Liver (tissue), 8 donors: ENCODE measurements at regions not wholly inside any gene's neighbourhood (a gene's known extent, or its start where the extent isn't known, plus 50 kb on each side); places are given as distances from the start of the nearest gene placed in this dataset.

Experiments
- DNase-seq: peaks from one replicate; pipeline ENCODE4 v3.0.0-alpha.2; 2017; ENCODE audit warnings: low spot score
- H3K27ac ChIP-seq, 2 donors: one replicate each; pipeline ENCODE4 v1.7.0; 2013; ENCODE audit warnings: inconsistent platforms in 2 of 2, low read length in 2 of 2, control low read depth in 1 of 2, low read depth in 1 of 2, mild to moderate bottlenecking in 1 of 2
- H3K27me3 ChIP-seq, 4 donors: one replicate each; pipeline versions ENCODE4 v1.6.1 to v1.7.0; 2013; ENCODE audit warnings: low read length in 3 of 4, inconsistent platforms in 1 of 4, mild to moderate bottlenecking in 1 of 4, moderate library complexity in 1 of 4; ENCODE audit not compliant: control insufficient read depth in 4 of 4, insufficient read depth in 4 of 4
- H3K36me3 ChIP-seq, 4 donors: one replicate each; pipeline versions ENCODE4 v1.6.1 to v1.7.0; 2013; ENCODE audit warnings: low read length in 3 of 4, mild to moderate bottlenecking in 3 of 4, low read depth in 1 of 4, moderate library complexity in 1 of 4; ENCODE audit not compliant: control insufficient read depth in 4 of 4, insufficient read depth in 3 of 4
- H3K4me1 ChIP-seq, 4 donors: one replicate each; pipeline versions ENCODE4 v1.6.1 to v1.7.0; 2013; ENCODE audit warnings: low read length in 3 of 4, mild to moderate bottlenecking in 3 of 4, moderate library complexity in 1 of 4; ENCODE audit not compliant: control insufficient read depth in 4 of 4, insufficient read depth in 4 of 4
- H3K4me3 ChIP-seq, 3 donors: one replicate each; pipeline versions ENCODE4 v1.6.1 to v1.7.0; 2013; ENCODE audit warnings: low read length in 3 of 3, control low read depth in 1 of 3, low read depth in 1 of 3, mild to moderate bottlenecking in 1 of 3
- H3K9ac ChIP-seq, 2 donors: one replicate each; pipeline ENCODE4 v1.7.0; 2013; ENCODE audit warnings: low read length in 2 of 2, mild to moderate bottlenecking in 2 of 2, moderate library complexity in 2 of 2, control low read depth in 1 of 2, low read depth in 1 of 2
- H3K9me3 ChIP-seq, 4 donors: one replicate each; pipeline versions ENCODE4 v1.6.1 to v1.7.0; 2013; ENCODE audit warnings: low read length in 3 of 4; ENCODE audit not compliant: control insufficient read depth in 4 of 4
- CTCF ChIP-seq: fragments of 150-350 bp; IDR thresholded peaks from 2 replicates; pipeline ENCODE4 v1.5.1; 2017; ENCODE audit warnings: improper control_type of control experiment, low read depth, low read length; ENCODE audit not compliant: missing input control
- EGR1 ChIP-seq, 2 donors: IDR thresholded peaks; 2 replicates each; pipeline ENCODE4 v1.6.1; 2016 to 2018; ENCODE audit warnings: antibody characterized with exemption in 2 of 2, low read depth in 2 of 2
- FOXA1 ChIP-seq: IDR thresholded peaks from 2 replicates; pipeline ENCODE4 v1.6.1; 2016; ENCODE audit warnings: antibody characterized with exemption
- FOXA2 ChIP-seq: IDR thresholded peaks from 2 replicates; pipeline ENCODE4 v1.6.1; 2016; ENCODE audit warnings: antibody characterized with exemption
- GABPA ChIP-seq, 2 donors: IDR thresholded peaks in 1 of 2; conservative IDR thresholded peaks in 1 of 2; 2 replicates each; pipeline ENCODE4 v1.6.1; 2016; ENCODE audit warnings: antibody characterized with exemption in 2 of 2, mild to moderate bottlenecking in 1 of 2, moderate library complexity in 1 of 2
- HNF4A ChIP-seq, 2 donors: conservative IDR thresholded peaks; 2 replicates each; pipeline ENCODE4 v1.6.1; 2016; ENCODE audit warnings: antibody characterized with exemption in 2 of 2, mild to moderate bottlenecking in 2 of 2
- HNF4G ChIP-seq: IDR thresholded peaks from 2 replicates; pipeline ENCODE4 v1.6.1; 2016; ENCODE audit warnings: antibody characterized with exemption
- JUND ChIP-seq, 2 donors: IDR thresholded peaks; 2 replicates each; pipeline ENCODE4 v1.6.1; 2016; ENCODE audit warnings: antibody characterized with exemption in 2 of 2
- MAX ChIP-seq: IDR thresholded peaks from 2 replicates; pipeline ENCODE4 v1.6.1; 2016; ENCODE audit warnings: antibody characterized with exemption
- NR2F2 ChIP-seq: IDR thresholded peaks from 2 replicates; pipeline ENCODE4 v1.6.1; 2016; ENCODE audit warnings: antibody characterized with exemption
- RAD21 ChIP-seq, 2 donors: IDR thresholded peaks; 2 replicates each; pipeline ENCODE4 v1.6.1; 2016; ENCODE audit warnings: antibody characterized with exemption in 2 of 2, mild to moderate bottlenecking in 2 of 2
- SP1 ChIP-seq: IDR thresholded peaks from 2 replicates; pipeline ENCODE4 v1.6.1; 2018; ENCODE audit warnings: antibody characterized with exemption, mild to moderate bottlenecking
- TAF1 ChIP-seq: conservative IDR thresholded peaks from 2 replicates; pipeline ENCODE4 v1.6.1; 2016; ENCODE audit warnings: antibody characterized with exemption, mild to moderate bottlenecking
- YY1 ChIP-seq: IDR thresholded peaks from 2 replicates; pipeline ENCODE4 v1.6.1; 2016; ENCODE audit warnings: antibody characterized with exemption, mild to moderate bottlenecking
- WGBS: extraction: QIAGEN DNeasy Blood & Tissue Kit; methylation state at CpG from one replicate; pipeline ENCODE4 v1.1.7; 2013; 5-methylcytosine and 5-hydroxymethylcytosine counted together
- TF ChIP-seq, protein P1 (sequence below): IDR thresholded peaks from 2 replicates; pipeline ENCODE4 v1.6.1; 2016; ENCODE audit warnings: antibody characterized with exemption
- TF ChIP-seq, protein P2 (sequence below): IDR thresholded peaks from 2 replicates; pipeline ENCODE4 v1.6.1; 2016; ENCODE audit warnings: antibody characterized with exemption, mild to moderate bottlenecking
- donor health status: healthy.
- donor health status: healthy.
- donor health status: healthy.
- donor health status: healthy.
- donor health status: healthy.

DNA sequence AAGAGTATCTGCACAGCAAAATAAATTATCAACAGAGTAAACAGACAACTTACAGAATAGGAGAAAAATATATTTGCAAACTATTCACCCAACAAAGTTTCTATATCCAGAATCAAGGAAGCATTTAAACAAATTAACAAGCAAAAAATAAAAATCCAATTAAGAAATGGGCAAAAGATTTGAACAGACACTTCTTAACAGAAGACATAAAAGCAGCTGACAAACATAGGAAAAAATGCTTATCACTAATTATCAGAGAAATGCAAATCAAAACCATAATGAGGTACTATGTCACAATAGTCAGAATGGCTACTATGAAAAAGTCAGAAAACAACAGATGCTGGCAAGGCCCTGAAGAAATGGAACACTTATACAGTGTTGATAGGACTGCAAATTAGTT is 434.2 kb upstream of the ADGRB3 start:
- peaks cover 0 to 2% (median 0%) of the 10 kb centered on the region in 4 donors for H3K27me3 ChIP-seq
- no peaks in the 10 kb centered on the region for H3K4me1 ChIP-seq
- no peak for TF ChIP-seq HNF4G
- no peak for TF ChIP-seq FOXA2
- TF ChIP-seq YY1, result no peak
- TF ChIP-seq MAX, result no peak
- no peak for TF ChIP-seq CTCF
- no peak for TF ChIP-seq JUND (IDR thresholded peaks at IDR 0.05)
- no peak for TF ChIP-seq HNF4A (conservative IDR thresholded peaks at IDR 0.05)
- TF ChIP-seq EGR1 (IDR thresholded peaks at IDR 0.05; ENCODE audit: low read depth in 2 of 2), result no peak
- TF ChIP-seq FOXA1, result no peak
- no peak for TF ChIP-seq TAF1
- no peak for TF ChIP-seq NR2F2
- no peak for TF ChIP-seq GABPA (IDR thresholded peaks at IDR 0.05 in 1 of 2, conservative IDR thresholded peaks at IDR 0.05 in 1 of 2)
- H3K9me3 ChIP-seq, result no peaks in the 10 kb centered on the region
- no peak overlapping the region for H3K27ac ChIP-seq
- H3K36me3 ChIP-seq, result no peaks in the 10 kb centered on the region
- no peak overlapping the region for H3K9ac ChIP-seq
- no peak overlapping the region for H3K4me3 ChIP-seq
- no peak for DNase-seq

DNA sequence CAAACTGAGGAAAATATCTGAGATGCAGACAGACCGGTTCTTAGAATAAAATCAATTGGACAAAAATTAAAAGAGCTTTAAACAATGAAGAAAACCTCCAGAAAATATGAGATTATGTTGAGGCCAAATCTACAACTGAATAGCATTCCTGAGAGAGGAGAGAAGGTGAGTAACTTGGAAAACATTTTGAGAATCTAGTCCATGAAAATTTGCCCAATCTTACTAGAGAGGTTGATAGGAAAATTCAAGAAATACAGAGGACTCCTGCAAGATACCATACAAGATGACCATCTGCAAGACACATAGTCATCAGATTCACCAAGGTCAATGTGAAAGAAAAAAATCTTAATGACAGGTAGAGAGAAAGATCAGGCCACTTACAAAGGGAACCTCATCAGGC is 437.7 kb upstream of the ADGRB3 start:
- no peak overlapping the region for H3K4me3 ChIP-seq
- 79% methylated on average over 1 of the region's 1 CpG for WGBS
- H3K27me3 ChIP-seq, result peaks cover 0 to 2% (median 0%) of the 10 kb centered on the region in 4 donors
- no peak for DNase-seq
- no peak overlapping the region for H3K27ac ChIP-seq
- H3K9ac ChIP-seq, result no peak overlapping the region
- TF ChIP-seq EGR1 (IDR thresholded peaks at IDR 0.05; ENCODE audit: low read depth in 2 of 2), result no peak
- TF ChIP-seq GABPA (IDR thresholded peaks at IDR 0.05 in 1 of 2, conservative IDR thresholded peaks at IDR 0.05 in 1 of 2), result no peak
- TF ChIP-seq SP1, result no peak
- TF ChIP-seq, protein P1, sequence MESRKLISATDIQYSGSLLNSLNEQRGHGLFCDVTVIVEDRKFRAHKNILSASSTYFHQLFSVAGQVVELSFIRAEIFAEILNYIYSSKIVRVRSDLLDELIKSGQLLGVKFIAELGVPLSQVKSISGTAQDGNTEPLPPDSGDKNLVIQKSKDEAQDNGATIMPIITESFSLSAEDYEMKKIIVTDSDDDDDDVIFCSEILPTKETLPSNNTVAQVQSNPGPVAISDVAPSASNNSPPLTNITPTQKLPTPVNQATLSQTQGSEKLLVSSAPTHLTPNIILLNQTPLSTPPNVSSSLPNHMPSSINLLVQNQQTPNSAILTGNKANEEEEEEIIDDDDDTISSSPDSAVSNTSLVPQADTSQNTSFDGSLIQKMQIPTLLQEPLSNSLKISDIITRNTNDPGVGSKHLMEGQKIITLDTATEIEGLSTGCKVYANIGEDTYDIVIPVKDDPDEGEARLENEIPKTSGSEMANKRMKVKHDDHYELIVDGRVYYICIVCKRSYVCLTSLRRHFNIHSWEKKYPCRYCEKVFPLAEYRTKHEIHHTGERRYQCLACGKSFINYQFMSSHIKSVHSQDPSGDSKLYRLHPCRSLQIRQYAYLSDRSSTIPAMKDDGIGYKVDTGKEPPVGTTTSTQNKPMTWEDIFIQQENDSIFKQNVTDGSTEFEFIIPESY, result no peak
- no peak for TF ChIP-seq JUND (IDR thresholded peaks at IDR 0.05)
- TF ChIP-seq MAX, result no peak
- no peak for TF ChIP-seq CTCF
- TF ChIP-seq RAD21 (IDR thresholded peaks at IDR 0.05), result no peak
- TF ChIP-seq TAF1, result no peak
- no peak for TF ChIP-seq FOXA1
- no peak for TF ChIP-seq HNF4A (conservative IDR thresholded peaks at IDR 0.05)
- TF ChIP-seq NR2F2, result no peak
- TF ChIP-seq, protein P2, sequence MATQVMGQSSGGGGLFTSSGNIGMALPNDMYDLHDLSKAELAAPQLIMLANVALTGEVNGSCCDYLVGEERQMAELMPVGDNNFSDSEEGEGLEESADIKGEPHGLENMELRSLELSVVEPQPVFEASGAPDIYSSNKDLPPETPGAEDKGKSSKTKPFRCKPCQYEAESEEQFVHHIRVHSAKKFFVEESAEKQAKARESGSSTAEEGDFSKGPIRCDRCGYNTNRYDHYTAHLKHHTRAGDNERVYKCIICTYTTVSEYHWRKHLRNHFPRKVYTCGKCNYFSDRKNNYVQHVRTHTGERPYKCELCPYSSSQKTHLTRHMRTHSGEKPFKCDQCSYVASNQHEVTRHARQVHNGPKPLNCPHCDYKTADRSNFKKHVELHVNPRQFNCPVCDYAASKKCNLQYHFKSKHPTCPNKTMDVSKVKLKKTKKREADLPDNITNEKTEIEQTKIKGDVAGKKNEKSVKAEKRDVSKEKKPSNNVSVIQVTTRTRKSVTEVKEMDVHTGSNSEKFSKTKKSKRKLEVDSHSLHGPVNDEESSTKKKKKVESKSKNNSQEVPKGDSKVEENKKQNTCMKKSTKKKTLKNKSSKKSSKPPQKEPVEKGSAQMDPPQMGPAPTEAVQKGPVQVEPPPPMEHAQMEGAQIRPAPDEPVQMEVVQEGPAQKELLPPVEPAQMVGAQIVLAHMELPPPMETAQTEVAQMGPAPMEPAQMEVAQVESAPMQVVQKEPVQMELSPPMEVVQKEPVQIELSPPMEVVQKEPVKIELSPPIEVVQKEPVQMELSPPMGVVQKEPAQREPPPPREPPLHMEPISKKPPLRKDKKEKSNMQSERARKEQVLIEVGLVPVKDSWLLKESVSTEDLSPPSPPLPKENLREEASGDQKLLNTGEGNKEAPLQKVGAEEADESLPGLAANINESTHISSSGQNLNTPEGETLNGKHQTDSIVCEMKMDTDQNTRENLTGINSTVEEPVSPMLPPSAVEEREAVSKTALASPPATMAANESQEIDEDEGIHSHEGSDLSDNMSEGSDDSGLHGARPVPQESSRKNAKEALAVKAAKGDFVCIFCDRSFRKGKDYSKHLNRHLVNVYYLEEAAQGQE, result no peak
- TF ChIP-seq HNF4G, result no peak
- H3K36me3 ChIP-seq, result no peaks in the 10 kb centered on the region
- H3K4me1 ChIP-seq, result no peaks in the 10 kb centered on the region
- peaks cover 0 to 5% (median 1%) of the 10 kb centered on the region in 4 donors for H3K9me3 ChIP-seq
